ENCODE measurements at regions not wholly inside any gene's neighbourhood (a gene's known extent, or its start where the extent isn't known, plus 50 kb on each side); places are given as distances from the start of the nearest gene placed in this dataset.

DNA sequence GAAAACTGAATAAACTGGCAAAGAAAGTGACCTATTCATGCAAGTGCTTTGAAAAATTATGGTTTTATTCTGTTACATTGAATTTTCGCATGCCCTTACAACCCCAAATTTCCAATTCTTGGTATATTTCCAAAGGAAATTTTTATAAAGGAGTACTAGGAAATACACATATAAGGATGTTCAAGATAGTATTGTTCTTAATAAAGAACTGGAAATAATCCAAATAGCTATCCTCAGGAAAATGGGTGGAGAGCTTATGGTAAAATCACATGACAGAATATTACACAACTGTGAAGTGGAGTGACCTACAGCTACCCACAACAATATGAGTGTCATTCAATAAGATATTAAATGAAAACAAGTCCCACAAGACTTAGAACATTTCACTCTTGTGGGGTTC, 138.9 kb upstream of the BMPER start:
- H3K36me3 ChIP-seq, result no peaks in the 10 kb centered on the region
- DNase-seq (no peak), ATAC-seq (ENCODE audit: low FRiP score in 2 of 2) (no peak)
- no peak overlapping the region for H3K4me3 ChIP-seq
- 32 to 91% methylated on average over 1 of the region's 1 CpG for WGBS, 2 donors
- no peak overlapping the region for H3K27ac ChIP-seq
- H3K9me3 ChIP-seq, result no peaks in the 10 kb centered on the region
- TF ChIP-seq POLR2AphosphoS5 (IDR thresholded peaks at IDR 0.05) (no peak), POLR2A (IDR thresholded peaks at IDR 0.05) (no peak), EP300 (IDR thresholded peaks at IDR 0.05) (peak in 1 of 4 donors; percentile 46)
- TF ChIP-seq, protein P1, sequence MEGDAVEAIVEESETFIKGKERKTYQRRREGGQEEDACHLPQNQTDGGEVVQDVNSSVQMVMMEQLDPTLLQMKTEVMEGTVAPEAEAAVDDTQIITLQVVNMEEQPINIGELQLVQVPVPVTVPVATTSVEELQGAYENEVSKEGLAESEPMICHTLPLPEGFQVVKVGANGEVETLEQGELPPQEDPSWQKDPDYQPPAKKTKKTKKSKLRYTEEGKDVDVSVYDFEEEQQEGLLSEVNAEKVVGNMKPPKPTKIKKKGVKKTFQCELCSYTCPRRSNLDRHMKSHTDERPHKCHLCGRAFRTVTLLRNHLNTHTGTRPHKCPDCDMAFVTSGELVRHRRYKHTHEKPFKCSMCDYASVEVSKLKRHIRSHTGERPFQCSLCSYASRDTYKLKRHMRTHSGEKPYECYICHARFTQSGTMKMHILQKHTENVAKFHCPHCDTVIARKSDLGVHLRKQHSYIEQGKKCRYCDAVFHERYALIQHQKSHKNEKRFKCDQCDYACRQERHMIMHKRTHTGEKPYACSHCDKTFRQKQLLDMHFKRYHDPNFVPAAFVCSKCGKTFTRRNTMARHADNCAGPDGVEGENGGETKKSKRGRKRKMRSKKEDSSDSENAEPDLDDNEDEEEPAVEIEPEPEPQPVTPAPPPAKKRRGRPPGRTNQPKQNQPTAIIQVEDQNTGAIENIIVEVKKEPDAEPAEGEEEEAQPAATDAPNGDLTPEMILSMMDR (IDR thresholded peaks at IDR 0.05), result no peak
- H3K4me1 ChIP-seq, result peaks cover 0 to 16% (median 8%) of the 10 kb centered on the region in 4 donors
- no peaks in the 10 kb centered on the region for H3K27me3 ChIP-seq

DNA sequence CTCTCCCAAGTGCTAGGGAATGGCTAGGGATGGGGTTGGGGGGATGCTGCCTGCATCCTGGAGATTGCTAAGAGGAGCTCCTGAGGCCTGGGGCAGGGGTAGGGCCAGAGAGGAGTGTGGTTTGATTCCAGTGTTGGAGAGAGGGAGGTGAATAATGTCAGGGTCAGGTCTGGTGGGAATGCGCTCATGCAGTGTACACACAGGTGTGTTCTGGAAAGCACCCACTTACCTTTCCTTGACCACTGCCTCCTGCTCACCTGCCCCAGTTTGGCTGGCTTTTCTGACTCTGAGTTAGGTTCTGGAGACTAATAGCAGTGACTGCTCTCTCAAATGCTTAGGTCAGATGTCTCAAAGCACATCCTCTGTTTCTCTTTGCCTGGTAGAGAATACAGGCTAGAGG, 135.4 kb upstream of the BMPER start:
- Histone ChIP-seq H3K27me3 (no peaks in the 10 kb centered on the region), H3K27ac (no peak overlapping the region)
- DNase-seq, result peak in 1 of 2 donors; percentile 37

DNA sequence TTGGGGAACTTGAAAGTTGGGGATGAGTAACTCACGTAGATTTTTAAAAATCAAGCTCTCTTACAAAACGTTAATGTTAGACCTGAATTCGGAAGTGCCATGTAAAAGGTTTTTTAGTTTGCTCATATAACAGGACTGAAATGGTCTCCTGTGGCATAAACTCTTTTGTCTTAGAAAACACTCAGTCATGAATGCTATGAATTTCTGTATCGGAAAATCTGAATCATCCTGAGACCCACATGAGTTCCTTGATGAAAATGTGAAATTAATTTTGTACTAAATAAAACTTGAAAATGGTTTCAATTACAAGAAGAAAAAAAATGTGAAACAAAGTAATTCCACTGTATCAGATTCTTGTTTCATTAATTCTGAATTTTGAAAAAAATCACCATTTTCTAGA, 134.8 kb upstream of the BMPER start:
- no peaks in the 10 kb centered on the region for H3K9me3 ChIP-seq
- WGBS, 2 donors, result 88 to 91% methylated on average over 4 of the region's 4 CpGs
- ATAC-seq (ENCODE audit: low FRiP score in 2 of 2) (no peak), DNase-seq (no peak)
- H3K4me1 ChIP-seq, result peaks cover 0 to 10% (median 7%) of the 10 kb centered on the region in 4 donors
- H3K27ac ChIP-seq, result no peak overlapping the region
- no peak overlapping the region for H3K4me3 ChIP-seq
- TF ChIP-seq, protein P1 (IDR thresholded peaks at IDR 0.05), result no peak
- TF ChIP-seq EP300 (IDR thresholded peaks at IDR 0.05) (no peak), POLR2A (IDR thresholded peaks at IDR 0.05) (no peak), POLR2AphosphoS5 (IDR thresholded peaks at IDR 0.05) (no peak)
- H3K36me3 ChIP-seq, result no peaks in the 10 kb centered on the region
- H3K27me3 ChIP-seq, result no peaks in the 10 kb centered on the region

More for the DNA sequence above, 135.4 kb upstream of the BMPER start:
- H3K36me3 ChIP-seq, result no peaks in the 10 kb centered on the region
- ATAC-seq (ENCODE audit: low FRiP score in 2 of 2), result no peak
- H3K4me3 ChIP-seq, result no peak overlapping the region
- peaks cover 0 to 10% (median 7%) of the 10 kb centered on the region in 4 donors for H3K4me1 ChIP-seq
- WGBS, 2 donors, result 69 to 71% methylated on average over 1 of the region's 1 CpG
- H3K9me3 ChIP-seq, result no peaks in the 10 kb centered on the region
- TF ChIP-seq EP300 (IDR thresholded peaks at IDR 0.05), result no peak
- TF ChIP-seq, protein P1 (IDR thresholded peaks at IDR 0.05), result no peak
- TF ChIP-seq POLR2AphosphoS5 (IDR thresholded peaks at IDR 0.05), result no peak
- TF ChIP-seq POLR2A (IDR thresholded peaks at IDR 0.05), result no peak

DNA sequence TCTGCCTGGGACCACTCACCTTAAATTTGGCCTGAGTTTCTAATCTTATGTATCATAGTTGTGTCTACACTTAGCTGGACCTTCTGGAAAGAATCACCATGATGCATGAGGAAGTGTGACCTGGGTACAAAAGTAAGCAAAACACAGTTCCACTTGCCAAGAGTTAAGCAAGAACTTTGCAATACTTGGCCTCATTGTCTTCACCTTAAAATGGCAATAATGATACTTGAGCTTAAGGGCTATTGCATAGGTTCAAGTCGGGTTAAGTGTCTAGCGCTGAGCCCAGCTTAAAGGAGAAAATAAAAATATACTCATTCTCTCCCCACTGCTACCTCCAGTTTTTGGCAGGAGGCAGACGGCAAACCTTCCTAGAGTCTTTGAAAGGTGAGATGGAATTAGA, 133.9 kb upstream of the BMPER start:
- Histone ChIP-seq H3K4me1 (peaks cover 0 to 5% (median 2%) of the 10 kb centered on the region in 4 donors), H3K4me3 (no peak overlapping the region), H3K36me3 (no peaks in the 10 kb centered on the region), H3K27ac (no peak overlapping the region), H3K9me3 (no peaks in the 10 kb centered on the region), H3K27me3 (no peaks in the 10 kb centered on the region)
- TF ChIP-seq POLR2AphosphoS5 (IDR thresholded peaks at IDR 0.05) (no peak), POLR2A (IDR thresholded peaks at IDR 0.05) (no peak), EP300 (IDR thresholded peaks at IDR 0.05) (peak in 1 of 4 donors; percentile 84)
- TF ChIP-seq, protein P1 (IDR thresholded peaks at IDR 0.05), result no peak
- DNase-seq, result no peak
- no peak for ATAC-seq (ENCODE audit: low FRiP score in 2 of 2)
- 67 to 72% methylated on average over 3 of the region's 3 CpGs for WGBS, 2 donors

DNA sequence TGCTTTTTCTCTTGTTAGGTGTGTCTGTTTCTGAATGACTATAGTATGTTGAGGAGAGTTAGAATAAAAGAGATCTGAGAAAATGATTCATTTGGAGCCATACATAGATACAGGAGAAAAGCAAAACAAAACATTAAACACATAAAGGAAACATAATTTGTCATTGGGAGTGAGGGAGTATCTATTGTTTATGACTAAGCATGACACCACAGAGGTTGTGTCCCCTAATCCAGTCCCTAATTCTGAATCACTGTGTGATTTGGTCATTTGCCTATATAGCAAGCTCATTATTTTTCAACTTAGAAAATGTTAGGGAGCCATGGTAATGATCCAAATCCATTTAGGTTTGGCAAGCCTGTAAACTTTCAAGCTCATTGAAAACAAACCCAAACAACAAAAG, 132.3 kb upstream of the BMPER start:
- Histone ChIP-seq H3K27me3 (no peaks in the 10 kb centered on the region), H3K36me3 (no peaks in the 10 kb centered on the region), H3K4me1 (peaks cover 0 to 4% (median 0%) of the 10 kb centered on the region in 4 donors), H3K27ac (no peak overlapping the region), H3K4me3 (no peak overlapping the region), H3K9me3 (no peaks in the 10 kb centered on the region)
- DNase-seq (no peak), ATAC-seq (ENCODE audit: low FRiP score in 2 of 2) (no peak)
- TF ChIP-seq POLR2AphosphoS5 (IDR thresholded peaks at IDR 0.05) (no peak), EP300 (IDR thresholded peaks at IDR 0.05) (no peak), POLR2A (IDR thresholded peaks at IDR 0.05) (no peak)
- TF ChIP-seq, protein P1 (IDR thresholded peaks at IDR 0.05), result no peak

All from upper lobe of left lung (tissue), 6 donors.